H9 (cell line): ENCODE measurements at regions not wholly inside any gene's neighbourhood (a gene's known extent, or its start where the extent isn't known, plus 50 kb on each side); places are given as distances from the start of the nearest gene placed in this dataset.

Experiments used
- DNase-seq: peaks from one replicate; pipeline ENCODE4 v3.0.0-alpha.2; 2017
- H2AFZ ChIP-seq: one replicate; pipeline ENCODE4 v1.6.1; 2013; ENCODE audit warnings: mild to moderate bottlenecking, low read length, control low read depth, moderate library complexity
- H2AK5ac ChIP-seq: 2 replicates; pipeline ENCODE4 v1.6.1; 2013; ENCODE audit warnings: low read length, control low read depth, mixed read lengths; ENCODE audit not compliant: insufficient read length
- H2BK120ac ChIP-seq: one replicate; pipeline ENCODE4 v1.6.1; 2013; ENCODE audit warnings: low read depth, mild to moderate bottlenecking, low read length, control low read depth, inconsistent platforms; ENCODE audit not compliant: poor library complexity, severe bottlenecking
- H2BK12ac ChIP-seq: 2 replicates; pipeline ENCODE4 v1.6.1; 2013; ENCODE audit warnings: low read length, control low read depth, mixed read lengths, low read depth; ENCODE audit not compliant: insufficient read length
- H2BK15ac ChIP-seq: 2 replicates; pipeline ENCODE4 v1.6.1; 2013; ENCODE audit warnings: low read depth, low read length, control low read depth
- H2BK20ac ChIP-seq: one replicate; pipeline ENCODE4 v1.6.1; 2013; ENCODE audit warnings: low read depth, mild to moderate bottlenecking, low read length, control low read depth, inconsistent platforms; ENCODE audit not compliant: poor library complexity, severe bottlenecking
- H2BK5ac ChIP-seq: 2 replicates; pipeline ENCODE4 v1.6.1; 2013; ENCODE audit warnings: low read length, control low read depth, mixed read lengths; ENCODE audit not compliant: insufficient read length
- H3K14ac ChIP-seq: 2 replicates; pipeline ENCODE4 v1.6.1; 2013; ENCODE audit warnings: low read length, control low read depth; ENCODE audit not compliant: insufficient read depth
- H3K18ac ChIP-seq: 2 replicates; pipeline ENCODE4 v1.6.1; 2013; ENCODE audit warnings: low read depth, mild to moderate bottlenecking, mixed read lengths, low read length, control low read depth; ENCODE audit not compliant: insufficient read length
- H3K23ac ChIP-seq: 2 replicates; pipeline ENCODE4 v1.6.1; 2013; ENCODE audit warnings: low read length, control low read depth, mixed read lengths, low read depth; ENCODE audit not compliant: insufficient read length
- H3K23me2 ChIP-seq: 2 replicates; pipeline ENCODE4 v1.6.1; 2013; ENCODE audit warnings: low read depth, mild to moderate bottlenecking, mixed read lengths, low read length, control low read depth; ENCODE audit not compliant: insufficient read length, poor library complexity, severe bottlenecking
- H3K27ac ChIP-seq: 2 replicates; pipeline ENCODE4 v1.5.1; 2013; ENCODE audit warnings: low read length, control low read depth, mixed read lengths, low read depth; ENCODE audit not compliant: insufficient read length
- H3K27me3 ChIP-seq: 2 replicates; pipeline ENCODE4 v1.6.1; 2013; ENCODE audit warnings: low read length, control low read depth, inconsistent platforms; ENCODE audit not compliant: insufficient read depth
- H3K4ac ChIP-seq: 2 replicates; pipeline ENCODE4 v1.6.1; 2013; ENCODE audit warnings: low read depth, mild to moderate bottlenecking, control low read depth, inconsistent platforms, low read length, moderate library complexity
- H3K4me1 ChIP-seq: 2 replicates; pipeline ENCODE4 v1.6.1; 2013; ENCODE audit warnings: low read length, control low read depth, inconsistent platforms; ENCODE audit not compliant: insufficient read depth
- H3K4me2 ChIP-seq: 2 replicates; pipeline ENCODE4 v1.6.1; 2013; ENCODE audit warnings: low read length, control low read depth, mixed read lengths; ENCODE audit not compliant: insufficient read length, insufficient read depth
- H3K56ac ChIP-seq: 2 replicates; pipeline ENCODE4 v1.6.1; 2013; ENCODE audit warnings: low read depth, mild to moderate bottlenecking, mixed read lengths, low read length, control low read depth; ENCODE audit not compliant: insufficient read length
- H3K79me1 ChIP-seq: 2 replicates; pipeline ENCODE4 v1.6.1; 2013; ENCODE audit warnings: low read depth, mild to moderate bottlenecking, moderate library complexity, low read length, control low read depth, inconsistent platforms; ENCODE audit not compliant: insufficient read depth, poor library complexity, severe bottlenecking
- H3K79me2 ChIP-seq: 2 replicates; pipeline ENCODE4 v1.6.1; 2013; ENCODE audit warnings: low read length, control low read depth, inconsistent platforms; ENCODE audit not compliant: insufficient read depth
- H3K9ac ChIP-seq: 2 replicates; pipeline ENCODE4 v1.6.1; 2013; ENCODE audit warnings: low read length, control low read depth, mixed read lengths; ENCODE audit not compliant: insufficient read length; ENCODE audit errors: extremely low read depth
- H3K9me3 ChIP-seq: one replicate; pipeline ENCODE4 v1.6.1; 2013; ENCODE audit warnings: low read depth, low read length, inconsistent platforms; ENCODE audit not compliant: control insufficient read depth
- H3T11ph ChIP-seq: one replicate; pipeline ENCODE4 v1.6.1; 2013; ENCODE audit warnings: mild to moderate bottlenecking, low read length, control low read depth, inconsistent platforms
- H4K20me1 ChIP-seq: one replicate; pipeline ENCODE4 v1.6.1; 2013; ENCODE audit not compliant: control insufficient read depth, insufficient read length, insufficient read depth
- H4K5ac ChIP-seq: 2 replicates; pipeline ENCODE4 v1.6.1; 2013; ENCODE audit warnings: low read depth, mild to moderate bottlenecking, mixed read lengths, low read length, control low read depth; ENCODE audit not compliant: insufficient read length
- H4K8ac ChIP-seq: replicated peaks from 2 replicates; pipeline ENCODE4 v1.6.1; 2013; ENCODE audit warnings: low read length, control low read depth, mixed read lengths, low read depth; ENCODE audit not compliant: insufficient read length
- H4K91ac ChIP-seq: 2 replicates; pipeline ENCODE4 v1.6.1; 2013; ENCODE audit warnings: low read depth, mild to moderate bottlenecking, moderate library complexity, mixed read lengths, low read length, control low read depth; ENCODE audit not compliant: insufficient read length
- H3K27ac Mint-ChIP-seq, 3 experiments: 2 replicates in 2 of 3; 3 replicates in 1 of 3; pipeline ENCODE4 v1.8.0; 2020 to 2021; ENCODE audit warnings: mixed read lengths in 3 of 3, mild to moderate bottlenecking in 1 of 3, moderate library complexity in 1 of 3
- H3K27me3 Mint-ChIP-seq: 2 replicates; pipeline ENCODE4 v1.8.0; 2021; ENCODE audit warnings: low read depth, mild to moderate bottlenecking, moderate library complexity, mixed read lengths
- H3K36me3 Mint-ChIP-seq, 3 experiments: 2 replicates in 2 of 3; 3 replicates in 1 of 3; pipeline ENCODE4 v1.8.0; 2020 to 2021; ENCODE audit warnings: low read depth in 3 of 3, mixed read lengths in 3 of 3; ENCODE audit not compliant: insufficient read depth in 1 of 3
- H3K4me1 Mint-ChIP-seq, 2 experiments: 2 replicates each; pipeline ENCODE4 v1.8.0; 2020; ENCODE audit warnings: mixed read lengths in 2 of 2
- H3K4me3 Mint-ChIP-seq, 2 experiments: 2 replicates in 1 of 2; 3 replicates in 1 of 2; pipeline ENCODE4 v1.8.0; 2020 to 2021; ENCODE audit warnings: mild to moderate bottlenecking in 2 of 2, mixed read lengths in 2 of 2, moderate library complexity in 1 of 2
- H3K9me3 Mint-ChIP-seq, 2 experiments: 2 replicates in 1 of 2; 3 replicates in 1 of 2; pipeline ENCODE4 v1.8.0; 2020; ENCODE audit warnings: mild to moderate bottlenecking in 2 of 2, mixed read lengths in 2 of 2, moderate library complexity in 1 of 2
- CTCF ChIP-seq: fragments of 200-600 bp; sonication (generic); conservative IDR thresholded peaks from 3 replicates; pipeline ENCODE4 v1.8.0; 2021; ENCODE audit warnings: antibody characterized with exemption, mild to moderate bottlenecking
- WGBS: extraction: QIAGEN DNeasy Blood & Tissue Kit; methylation state at CpG from one replicate; pipeline ENCODE4 v1.1.7; 2013; ENCODE audit warnings: missing lambda C conversion rate, low lambda C conversion rate, mixed read lengths; ENCODE audit not compliant: insufficient read length; ENCODE audit errors: extremely low coverage; 5-methylcytosine and 5-hydroxymethylcytosine counted together

- Mint-ChIP-seq H3K36me3 (peaks cover 0 to 4% (median 0%) of the 10 kb centered on the region in 3 experiments; a peak in 1 of 7 replicates), H3K27ac (no peak overlapping the region), H3K4me1 (no peaks in the 10 kb centered on the region), H3K4me3 (no peak overlapping the region), H3K27me3 (no peaks in the 10 kb centered on the region), H3K9me3 (no peaks in the 10 kb centered on the region)
- no CpG with 5 or more reads among the region's 3 CpGs for WGBS
- Histone ChIP-seq H4K91ac (no peak overlapping the region), H2BK20ac (no peak overlapping the region), H3K4ac (no peak overlapping the region), H4K5ac (no peak overlapping the region), H3K23ac (no peak overlapping the region), H3K4me1 (no peaks in the 10 kb centered on the region), H2AFZ (no peak overlapping the region), H4K8ac (no peak overlapping the region), H3K56ac (no peak overlapping the region), H3K27me3 (no peaks in the 10 kb centered on the region), H3T11ph (no peak overlapping the region), H3K23me2 (no peaks in the 10 kb centered on the region), H3K14ac (no peak overlapping the region), H3K79me2 (no peaks in the 10 kb centered on the region), H3K27ac (no peak overlapping the region), H3K79me1 (no peaks in the 10 kb centered on the region), H2AK5ac (no peak overlapping the region), H2BK5ac (no peak overlapping the region), H3K9ac (no peak overlapping the region), H3K9me3 (no peaks in the 10 kb centered on the region), H3K18ac (no peak overlapping the region), H2BK12ac (no peak overlapping the region), H2BK15ac (no peak overlapping the region), H4K20me1 (no peaks in the 10 kb centered on the region), H2BK120ac (no peak overlapping the region), H3K4me2 (no peak overlapping the region)
- no peak for TF ChIP-seq CTCF
- no peak for DNase-seq
These were observed 652.5 kb downstream of the EDEM1 start for GRCh38 chr3:5840056-5840455.
